ENCODE measurements at regions not wholly inside any gene's neighbourhood (a gene's known extent, or its start where the extent isn't known, plus 50 kb on each side); places are given as distances from the start of the nearest gene placed in this dataset.
"Not testable (repeated sequence)": the region's sequence is repeated elsewhere in the genome, so short reads cannot be mapped to it uniquely, and the experiment has no call there.

DNA sequence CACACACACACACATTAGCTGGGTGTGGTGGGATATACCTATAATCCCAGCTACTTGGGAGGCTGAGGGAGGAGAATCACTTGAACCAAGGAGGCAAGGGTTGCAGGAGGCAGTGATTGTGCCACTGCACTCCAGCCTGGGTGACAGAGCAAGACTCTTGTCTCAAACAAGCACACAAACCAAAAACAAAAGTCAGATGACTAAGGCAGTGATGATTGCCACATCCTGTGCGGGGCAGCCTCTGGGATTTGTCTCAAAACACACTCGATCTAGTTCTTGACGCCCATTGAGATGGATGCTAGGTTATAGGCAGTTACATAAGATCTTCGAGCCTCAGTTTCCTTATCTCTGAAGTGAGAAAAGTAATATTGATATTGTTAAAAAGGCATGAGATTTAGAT lies 57.8 kb upstream of the NBPF8 start:
- peak; percentile 57 for DNase-seq

DNA sequence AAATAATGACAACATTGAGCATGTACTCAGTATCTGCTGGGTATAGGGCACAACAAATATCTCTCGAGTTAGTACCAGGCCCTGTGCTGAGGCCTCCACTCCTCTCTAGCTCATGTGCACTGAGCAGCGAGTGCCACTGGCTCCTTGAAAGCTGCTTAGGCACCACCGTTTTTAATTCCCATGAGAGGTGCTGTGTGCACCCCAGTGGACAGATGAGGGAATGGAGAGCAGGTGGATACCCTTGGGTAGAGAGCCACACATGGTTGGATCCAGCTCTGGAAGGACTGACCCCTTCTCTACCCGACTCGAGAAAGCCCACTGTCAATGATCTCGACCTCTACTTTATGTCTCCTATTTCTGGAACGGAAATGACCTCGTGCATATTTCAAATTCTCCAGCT lies 58.7 kb upstream of the NBPF8 start:
- peak; percentile 4 for DNase-seq

DNA sequence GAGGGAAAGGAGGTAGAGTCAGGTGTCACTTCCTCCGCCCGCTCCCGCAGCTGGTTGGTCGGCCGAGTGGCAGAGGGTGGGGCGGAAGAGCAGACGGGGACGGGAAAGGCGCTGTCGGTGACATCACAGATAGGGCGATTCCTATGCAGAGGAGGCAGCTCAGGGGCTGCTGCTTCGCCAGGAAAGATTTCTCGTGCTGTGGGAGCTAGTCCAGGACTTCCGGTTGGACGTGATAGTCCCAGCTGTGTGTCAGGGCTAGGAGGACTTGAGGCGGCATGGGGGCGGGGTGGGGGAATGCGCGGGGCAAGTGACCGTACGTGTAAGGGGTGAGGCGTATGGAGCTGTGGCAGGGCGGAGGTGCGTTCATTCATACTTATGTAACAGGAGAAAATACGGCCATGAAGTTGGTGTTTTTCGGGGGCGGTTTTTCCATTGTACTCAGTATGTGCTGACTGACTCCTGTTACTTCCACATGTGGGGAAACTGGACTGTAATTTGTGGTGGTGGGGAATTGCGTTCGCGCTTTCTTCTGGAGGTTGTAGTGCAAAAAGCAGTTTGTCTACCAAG lies 60.1 kb upstream of the NBPF8 start:
- peak; percentile 46 for DNase-seq

DNA sequence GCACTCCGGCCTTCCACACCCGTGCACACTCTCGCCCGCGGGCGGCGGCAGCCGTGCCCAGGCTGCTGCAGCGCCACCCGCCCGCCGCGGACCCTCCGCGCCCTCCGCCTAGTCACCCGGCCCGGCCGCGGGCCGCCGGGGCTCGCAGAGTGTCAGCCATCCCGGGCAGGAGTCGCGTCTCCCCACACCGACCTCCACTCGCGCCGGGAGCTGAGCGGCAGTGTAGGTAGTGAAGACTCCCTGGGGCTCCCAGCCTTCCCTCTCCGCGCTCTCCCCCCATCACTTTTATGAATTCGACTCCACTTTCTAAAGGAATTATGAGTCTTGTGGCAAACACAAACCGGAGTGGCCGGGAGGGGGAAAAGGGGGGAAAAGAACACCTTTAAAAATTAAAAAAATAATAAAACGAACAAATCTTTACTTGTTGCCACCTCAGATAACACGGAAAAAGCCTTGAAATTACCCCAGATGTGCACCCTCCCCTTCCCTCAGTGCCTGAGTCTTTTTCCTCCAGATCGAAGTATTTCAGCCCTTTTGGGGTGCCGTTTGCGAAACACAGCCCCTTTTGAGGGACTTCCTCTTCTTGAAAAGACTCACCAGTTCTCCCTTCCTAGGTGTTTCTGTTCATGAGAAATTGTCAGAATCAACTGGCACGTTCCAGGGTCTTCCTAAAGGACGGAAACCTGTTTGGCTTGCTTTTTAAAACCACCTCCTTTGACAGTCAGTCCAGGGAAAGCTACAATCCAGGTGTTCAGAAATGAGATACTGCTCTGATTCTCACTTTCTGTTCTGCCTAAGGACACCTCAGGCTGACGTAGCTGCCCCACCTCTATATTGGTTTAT lies 72.4 kb upstream of the NBPF8 start:
- DNase-seq = not testable (repeated sequence)

DNA sequence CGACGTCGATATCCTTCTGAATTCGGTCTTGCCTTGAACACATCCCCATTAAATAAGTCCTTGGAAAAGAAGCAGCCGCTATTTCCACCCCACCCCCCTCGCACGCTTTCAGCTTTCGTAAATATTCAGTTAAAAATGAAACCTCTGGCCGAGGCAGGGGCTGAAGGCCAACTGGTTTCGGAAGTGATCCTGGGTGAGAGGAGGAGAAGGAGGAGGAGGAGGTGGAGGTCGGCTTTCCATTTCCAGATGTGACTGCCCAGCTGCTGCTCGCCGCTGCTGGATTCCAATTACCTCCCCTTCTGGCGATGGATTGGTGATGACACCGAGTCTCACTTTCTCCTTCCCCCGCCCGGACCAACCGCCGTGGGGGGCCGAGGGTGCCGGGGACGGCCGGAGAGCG lies 73.1 kb upstream of the NBPF8 start:
- not testable (repeated sequence) for DNase-seq

DNA sequence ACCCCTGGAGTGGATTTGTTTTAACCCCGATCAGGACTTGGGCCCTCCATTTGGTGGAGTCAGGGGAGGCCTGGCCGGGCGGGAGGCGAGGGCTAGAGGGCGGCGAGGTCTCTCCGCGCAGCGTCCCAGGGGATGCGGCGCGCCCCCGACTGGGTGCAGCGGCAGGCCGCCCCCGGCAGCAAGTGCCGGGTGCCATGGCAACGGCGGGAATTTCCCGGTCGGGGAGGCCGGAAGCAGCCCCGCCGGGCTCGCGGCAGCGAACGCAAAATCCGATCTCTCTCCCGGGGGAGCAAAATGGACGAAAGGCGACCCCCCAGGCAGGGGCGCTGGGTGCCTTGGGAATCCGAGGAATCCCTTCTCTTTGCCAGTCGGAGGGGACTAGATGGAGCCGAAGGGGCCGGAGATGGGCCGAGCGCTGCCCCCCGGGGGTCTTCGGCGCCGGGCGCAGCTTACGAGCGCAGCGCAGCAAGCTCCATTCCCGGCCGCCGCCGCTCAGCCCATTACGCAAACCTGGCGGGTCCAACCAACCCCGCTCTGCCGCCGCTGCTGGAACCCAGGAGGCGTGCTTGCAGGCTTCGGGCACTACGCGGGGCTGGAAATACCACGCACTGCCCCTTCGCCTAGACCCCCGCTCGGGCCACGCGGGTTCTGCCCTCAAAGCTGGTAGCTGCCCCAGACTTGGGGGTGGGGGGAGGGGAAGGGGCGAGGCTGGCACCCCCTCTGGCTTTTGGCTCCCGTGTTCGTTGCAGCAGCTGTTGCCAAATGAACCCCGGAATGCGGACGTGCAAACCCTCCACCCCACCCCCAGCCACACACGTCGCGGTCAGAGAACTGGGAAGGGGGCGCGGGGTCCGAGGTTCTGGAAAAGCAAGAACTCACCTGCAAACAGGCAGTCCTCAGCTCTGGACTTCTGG lies 73.7 kb upstream of the NBPF8 start:
- peak; percentile 59 for DNase-seq

DNA sequence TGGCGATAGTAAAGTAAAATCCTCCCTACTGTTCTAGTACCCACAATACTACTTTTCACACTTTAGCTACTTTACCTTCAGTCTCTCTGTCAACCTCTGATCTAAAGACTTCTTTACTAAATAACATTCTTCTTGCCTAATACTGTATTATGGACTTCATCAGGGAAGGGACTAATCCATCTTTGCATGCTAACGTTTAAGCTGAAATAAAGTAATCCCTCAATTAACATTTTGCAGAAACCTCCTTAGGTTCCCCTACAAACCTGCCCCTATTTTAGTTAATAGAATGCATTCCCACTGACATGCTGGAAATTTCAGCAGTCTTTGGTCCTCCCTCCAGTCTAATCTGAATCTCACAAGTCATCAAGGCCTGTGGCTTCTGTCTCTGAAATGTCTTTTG lies 99.1 kb upstream of the NBPF8 start:
- DNase-seq = not testable (repeated sequence)

DNA sequence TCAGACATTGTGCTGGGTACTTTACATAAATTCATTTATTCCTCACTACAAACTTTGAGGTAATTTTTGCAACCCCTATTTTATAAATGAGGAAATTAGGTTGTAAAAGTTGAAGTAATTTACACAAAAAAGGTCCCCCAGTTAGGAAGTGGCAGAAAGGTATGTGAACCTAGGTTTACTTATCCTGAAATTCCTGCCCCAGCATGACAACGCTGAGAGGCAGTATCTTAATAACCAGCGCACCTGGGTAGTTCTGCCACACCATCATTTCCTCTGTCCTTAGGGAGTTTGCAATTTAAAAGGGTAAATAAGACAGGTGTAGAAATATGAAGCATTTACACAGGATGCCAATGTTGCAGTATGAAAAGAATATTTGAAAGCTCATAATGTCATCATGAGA lies 102.9 kb upstream of the NBPF8 start:
- DNase-seq = not testable (repeated sequence)

DNA sequence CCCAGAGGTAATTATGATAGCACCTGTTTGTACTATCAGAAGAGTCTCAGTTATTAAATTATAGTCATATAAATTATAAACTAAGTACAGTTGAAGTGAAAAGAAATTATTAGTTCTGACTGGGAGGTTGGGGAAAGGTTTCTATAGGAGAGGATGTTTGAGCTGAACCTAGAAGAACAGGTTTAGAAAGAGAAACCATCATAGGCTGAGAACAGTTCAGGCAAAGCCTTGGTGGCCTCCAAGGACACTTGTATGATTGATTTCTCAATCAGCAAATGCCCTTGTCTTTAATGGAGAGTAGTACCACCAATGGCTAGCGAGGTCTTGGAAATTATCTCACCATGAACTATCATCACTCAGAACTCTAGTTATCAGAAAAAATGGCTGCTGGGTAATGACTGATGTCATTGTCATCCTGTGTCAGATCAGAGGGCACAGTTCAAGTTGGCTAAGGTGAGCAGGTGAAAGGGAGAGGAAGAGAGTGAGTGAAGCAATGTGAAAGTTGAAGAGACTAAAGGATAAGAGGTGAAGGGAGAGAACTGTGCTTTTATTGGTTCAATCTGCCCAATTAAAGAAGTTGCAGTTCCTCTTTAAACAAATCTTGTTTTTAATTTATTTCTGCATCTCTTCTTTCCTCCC lies 105.8 kb upstream of the NBPF8 start:
- not testable (repeated sequence) for DNase-seq

DNA sequence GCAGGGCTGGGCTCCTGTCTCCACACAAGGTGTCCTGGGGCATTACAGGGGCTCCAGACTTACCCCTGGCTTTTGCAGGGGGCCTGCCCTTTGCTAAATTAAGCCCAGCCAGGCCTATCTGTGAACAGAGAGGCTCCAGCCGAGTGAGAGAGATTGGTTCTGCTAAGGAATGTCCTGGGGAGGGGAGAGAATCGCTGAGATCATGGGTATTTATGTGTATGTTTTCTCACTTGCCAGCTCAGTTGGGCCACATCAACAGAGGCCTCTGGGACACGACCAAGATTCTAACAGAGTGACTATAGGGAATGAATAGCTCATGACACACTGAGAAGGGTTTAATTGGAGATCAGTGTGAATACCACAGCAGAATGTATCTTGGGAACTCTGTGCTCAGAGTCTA lies 109.8 kb upstream of the NBPF8 start:
- DNase-seq = not testable (repeated sequence)

DNA sequence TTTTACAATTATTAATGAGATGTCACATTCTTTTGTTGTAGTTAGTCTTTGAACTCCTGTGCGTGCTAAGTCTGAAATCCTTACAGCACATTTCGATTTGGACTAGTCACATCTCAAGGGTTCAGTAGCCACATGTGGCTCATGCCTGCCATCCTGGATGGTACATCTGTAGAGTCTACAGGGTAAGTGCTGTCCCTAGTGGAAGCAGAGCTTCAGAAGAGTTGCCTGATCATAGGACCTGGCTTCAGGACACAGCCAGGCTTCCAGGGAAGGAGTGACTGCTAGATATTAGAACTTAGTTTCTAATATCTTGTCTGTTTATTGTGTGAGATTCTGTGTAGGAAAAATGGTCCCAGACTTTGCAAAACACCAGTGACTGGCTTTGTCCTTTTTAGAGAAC lies 110.5 kb upstream of the NBPF8 start:
- not testable (repeated sequence) for DNase-seq

DNA sequence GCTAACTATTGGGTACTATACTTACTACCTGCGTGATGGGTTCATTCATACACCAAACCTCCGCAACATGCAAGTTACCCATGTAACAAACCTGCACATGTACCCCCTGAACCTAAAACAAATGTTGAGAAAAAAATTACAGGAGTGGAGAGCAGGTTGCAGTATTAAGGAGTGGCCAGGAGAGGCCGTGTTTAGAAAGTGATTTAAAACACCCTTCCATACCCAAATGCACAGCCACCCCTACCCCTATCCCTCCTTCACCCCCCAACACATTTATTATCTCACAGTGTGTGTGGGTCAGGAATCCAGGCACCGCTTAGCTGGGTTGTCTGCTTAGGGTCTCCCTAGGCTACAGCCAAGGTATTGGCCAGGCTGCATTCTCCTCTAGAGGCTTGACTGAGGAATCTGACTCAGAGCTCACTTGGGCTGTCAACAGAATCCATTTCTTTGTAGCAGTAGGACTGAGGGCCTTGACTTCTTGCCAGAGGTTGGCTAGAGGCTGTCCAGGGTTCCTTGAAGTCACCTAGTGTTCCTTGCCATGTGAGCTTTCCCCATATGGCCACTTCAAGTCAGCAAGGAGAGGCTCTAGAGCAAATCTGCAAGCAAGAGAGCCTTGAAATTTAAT lies 115.3 kb upstream of the NBPF8 start:
- DNase-seq = not testable (repeated sequence)

DNA sequence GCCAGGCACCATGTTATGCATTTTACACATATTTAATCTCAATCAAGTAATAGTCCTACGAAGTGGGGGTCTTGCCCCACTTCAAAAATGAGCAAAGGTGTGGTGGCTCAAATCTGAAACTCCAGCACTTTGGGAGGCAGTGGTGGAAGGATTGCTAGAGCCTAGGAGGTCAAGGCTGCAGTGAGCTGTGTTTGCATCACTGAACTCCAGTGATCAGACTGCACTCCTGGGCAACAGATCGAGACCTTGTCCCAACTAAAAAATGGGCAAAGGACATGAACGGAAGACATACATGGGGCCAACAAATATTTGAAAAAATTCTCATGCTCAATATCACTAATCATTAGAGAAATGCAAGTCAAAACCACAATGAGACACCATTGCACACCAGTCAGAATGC lies 116.3 kb upstream of the NBPF8 start:
- not testable (repeated sequence) for DNase-seq

DNA sequence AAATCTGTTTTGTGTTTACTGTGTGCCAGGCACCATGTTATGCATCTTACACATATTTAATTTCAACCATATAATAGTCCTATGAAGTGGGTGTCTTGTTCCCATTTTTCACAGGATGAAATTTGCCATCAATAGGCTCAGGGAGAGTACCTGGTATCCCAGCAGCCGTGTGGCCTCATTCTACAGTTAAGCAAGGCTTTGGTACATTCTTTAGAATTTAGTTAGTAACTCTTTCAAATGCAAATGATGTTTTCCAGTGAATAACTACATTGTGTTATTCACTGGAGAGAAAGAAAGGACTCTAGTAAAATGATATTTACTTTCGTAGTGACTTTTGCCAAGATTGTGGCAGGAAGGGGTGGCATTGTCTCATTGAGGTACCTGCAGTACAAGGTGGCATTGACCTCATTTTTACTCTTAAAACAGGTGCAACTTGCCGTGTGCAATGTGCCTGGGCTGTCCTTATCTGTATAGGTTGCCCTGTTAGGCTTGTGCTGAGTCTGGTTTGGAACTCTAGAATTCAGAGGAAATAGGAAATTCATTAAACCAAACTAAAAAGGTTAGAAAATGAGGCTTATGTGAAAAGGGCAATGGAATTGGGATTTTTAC lies 117.4 kb upstream of the NBPF8 start:
- not testable (repeated sequence) for DNase-seq

DNA sequence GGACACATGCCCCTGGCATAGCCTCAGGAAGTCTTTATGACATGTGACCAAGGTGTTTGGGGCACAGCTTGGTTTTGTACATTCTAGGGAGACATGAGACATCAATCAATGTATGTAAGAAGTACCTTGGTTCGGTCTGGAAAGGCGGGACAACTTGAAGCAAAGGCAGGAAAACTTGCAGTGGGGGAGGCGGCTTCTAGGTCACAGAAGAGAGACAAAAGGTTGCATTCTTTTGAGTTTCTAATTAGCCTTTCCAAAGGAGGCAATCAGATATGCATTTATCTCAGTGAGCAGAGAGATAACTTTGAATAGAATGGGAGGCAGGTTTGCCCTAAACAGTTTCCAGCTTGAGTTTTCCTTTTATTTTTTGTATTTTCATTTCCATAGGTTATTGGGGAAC lies 113.8 kb upstream of the SEC22B start:
- not testable (repeated sequence) for DNase-seq

DNA sequence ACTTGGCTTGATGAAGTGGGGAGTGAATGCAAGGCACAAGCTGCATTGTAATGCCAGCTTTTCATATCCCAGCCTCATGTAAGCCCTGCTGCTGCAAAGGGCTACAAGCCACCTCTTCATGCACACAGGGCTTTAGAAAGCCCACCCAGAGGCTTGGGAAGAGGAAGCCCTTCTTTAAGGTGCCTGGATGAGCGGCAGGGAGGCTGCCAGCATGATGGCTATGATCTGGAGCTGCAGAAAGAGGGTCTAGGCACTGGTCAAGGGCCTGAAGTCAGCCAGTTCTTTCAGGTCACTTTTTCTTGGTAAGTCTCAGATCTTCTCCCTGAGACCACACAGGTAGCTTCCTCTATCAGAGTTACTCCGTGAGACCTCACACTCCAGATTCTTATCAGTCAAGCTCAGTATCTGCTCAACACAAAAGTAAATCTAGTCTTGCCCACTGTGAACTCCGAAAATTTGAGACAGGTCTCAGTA lies 113.3 kb upstream of the SEC22B start:
- not testable (repeated sequence) for DNase-seq

DNA sequence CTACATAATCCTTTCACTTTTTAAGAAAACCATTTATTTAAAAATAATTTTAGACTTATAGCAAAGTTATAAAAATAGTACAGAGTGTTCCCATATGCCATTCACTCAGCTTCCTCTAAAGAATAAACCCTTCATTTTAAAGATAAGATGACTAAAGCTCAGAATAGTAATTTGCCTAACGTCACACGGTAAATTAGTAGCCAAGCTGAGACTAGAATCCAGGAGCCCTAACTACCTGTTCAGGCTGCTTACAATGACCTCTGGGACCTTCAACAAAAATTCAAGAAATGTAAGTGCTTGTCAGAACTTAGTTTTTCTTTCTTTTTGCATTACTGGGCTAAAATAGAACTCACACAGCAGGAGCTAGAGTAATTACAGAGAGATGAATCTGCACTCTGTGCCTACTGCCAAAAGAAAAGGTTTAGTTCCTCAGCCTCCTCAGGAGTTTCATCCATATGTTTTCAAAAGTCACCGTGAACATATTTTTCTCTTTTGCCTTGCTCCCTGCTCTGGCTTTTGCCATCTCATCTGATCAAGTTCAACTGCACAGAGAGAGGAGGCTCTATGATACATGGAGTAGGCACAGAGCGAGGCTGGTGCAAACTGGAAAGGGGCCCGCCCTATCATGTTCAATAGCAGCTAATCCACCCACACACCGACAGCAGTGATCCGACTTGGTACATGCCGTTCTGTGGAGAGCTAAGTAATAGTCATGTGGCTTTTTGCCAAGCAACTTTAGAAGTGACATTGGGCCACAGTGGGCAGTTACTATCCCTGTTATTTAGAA lies 112.7 kb upstream of the SEC22B start:
- not testable (repeated sequence) for DNase-seq

DNA sequence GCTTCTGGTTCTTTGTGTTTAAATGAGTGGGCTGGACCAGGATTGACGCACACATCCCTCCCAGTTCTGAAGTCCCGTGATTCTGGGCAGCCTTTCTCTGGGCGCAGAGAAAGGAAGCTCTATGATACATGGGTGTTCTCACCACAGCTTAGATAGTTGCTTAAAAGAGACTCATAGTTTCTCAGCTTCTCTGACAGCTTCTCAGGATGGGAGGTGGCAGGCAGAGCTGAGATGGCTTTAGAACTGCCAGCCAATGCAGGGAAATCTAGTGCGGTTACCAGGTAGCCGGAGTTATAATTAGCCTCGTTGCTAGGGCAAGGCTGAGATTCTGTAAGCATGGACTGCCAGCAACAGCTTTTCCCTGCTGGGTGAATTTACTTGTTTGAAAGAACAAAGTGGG lies 111.8 kb upstream of the SEC22B start:
- DNase-seq = not testable (repeated sequence)

DNA sequence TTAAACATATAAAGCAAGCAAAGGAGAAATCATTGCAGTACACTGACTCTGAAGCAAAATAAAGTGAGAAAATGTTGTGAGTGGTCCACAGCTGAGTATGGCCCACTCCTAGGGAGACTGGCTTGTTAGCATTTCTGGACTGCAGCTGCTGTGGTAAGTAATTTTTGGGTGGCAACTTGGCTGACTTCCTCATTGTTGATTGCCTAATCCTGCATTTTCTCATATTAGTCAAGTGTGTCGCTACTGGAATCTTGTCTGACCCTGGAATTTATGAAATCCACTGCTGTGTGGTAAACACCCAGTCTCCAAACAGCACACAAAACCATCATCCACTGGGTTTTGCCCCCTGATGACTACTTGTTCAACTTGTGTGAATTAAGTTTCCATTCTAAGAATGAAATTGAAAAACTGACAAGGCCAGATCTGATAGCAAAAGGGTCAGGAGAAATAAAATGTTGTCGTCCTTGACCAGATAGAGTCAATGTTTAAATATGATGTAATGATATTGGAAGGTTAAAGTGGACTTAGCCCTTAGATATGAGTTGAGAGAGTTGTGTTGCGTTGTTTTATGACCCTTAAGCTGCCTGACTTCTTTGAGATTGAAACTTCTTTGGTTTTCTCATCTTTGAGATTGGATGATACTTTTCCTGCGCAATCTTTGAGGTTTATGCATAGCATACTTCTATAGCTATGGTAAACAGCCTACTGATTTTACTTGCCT lies 106.6 kb upstream of the SEC22B start:
- not testable (repeated sequence) for DNase-seq

DNA sequence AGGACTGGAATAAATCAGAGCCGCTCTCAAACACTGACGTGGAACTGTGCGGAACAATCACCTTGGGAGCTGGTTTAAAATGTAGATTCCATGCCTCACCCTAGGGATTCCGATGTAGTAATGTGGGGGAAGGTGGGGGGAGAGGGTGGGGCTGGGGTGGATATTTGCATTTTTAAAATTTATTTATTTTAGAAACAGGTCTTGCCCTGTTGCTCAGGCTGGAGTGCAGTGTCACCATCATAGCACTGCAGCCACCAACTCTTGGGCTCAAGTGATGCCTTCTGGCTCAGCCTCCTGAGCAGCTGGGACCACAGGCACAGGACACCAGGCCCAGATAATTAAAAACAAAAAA lies 101.9 kb upstream of the SEC22B start:
- not testable (repeated sequence) for DNase-seq
